Transverse colon (tissue), 4 donors: ENCODE measurements at regions not wholly inside any gene's neighbourhood (a gene's known extent, or its start where the extent isn't known, plus 50 kb on each side); places are given as distances from the start of the nearest gene placed in this dataset.

Source experiments
- CTCF ChIP-seq, 5 experiments: fragments of 200-600 bp in 3 of 5; fragments of 450-650 bp in 2 of 5; sonication (generic) in 3 of 5; IDR thresholded peaks; 1 replicate in 2 of 5; 2 replicates in 3 of 5; pipeline ENCODE4 v1.5.1; 2016 to 2017; ENCODE audit warnings: antibody characterized with exemption in 5 of 5, inconsistent platforms in 3 of 5, mild to moderate bottlenecking in 2 of 5, moderate library complexity in 1 of 5
- POLR2A ChIP-seq: fragments of 450-650 bp; IDR thresholded peaks from one replicate; pipeline ENCODE4 v1.6.1; 2016; ENCODE audit warnings: antibody characterized with exemption, mild to moderate bottlenecking, moderate library complexity
- POLR2AphosphoS5 ChIP-seq, 3 donors: sonication (generic); formaldehyde crosslinking; IDR thresholded peaks; one replicate each; pipeline ENCODE4 v1.6.1; 2016; ENCODE audit warnings: antibody characterized with exemption in 3 of 3

GRCh38 chr7:79548727-79549126, 95.3 kb upstream of the MAGI2 start:
- TF ChIP-seq CTCF (IDR thresholded peaks at IDR 0.05) (no peak), POLR2AphosphoS5 (IDR thresholded peaks at IDR 0.05) (no peak), POLR2A (no peak)
